Kidney epithelial cell (primary cell): ENCODE measurements at regions not wholly inside any gene's neighbourhood (a gene's known extent, or its start where the extent isn't known, plus 50 kb on each side); places are given as distances from the start of the nearest gene placed in this dataset.

Experiments used
- DNase-seq: peaks from one replicate; pipeline ENCODE4 v3.0.0-alpha.2; 2010; ENCODE audit warnings: low read depth
- H3K27me3 ChIP-seq: 2 replicates; pipeline ENCODE4 v1.6.0; 2011; ENCODE audit warnings: low read length; ENCODE audit not compliant: control insufficient read depth, insufficient read depth
- H3K36me3 ChIP-seq: 2 replicates; pipeline ENCODE4 v1.5.1; 2011; ENCODE audit warnings: low read length; ENCODE audit not compliant: control insufficient read depth, insufficient read depth
- H3K4me3 ChIP-seq: 2 replicates; pipeline ENCODE4 v1.5.1; 2011; ENCODE audit warnings: low read depth, mild to moderate bottlenecking, control low read depth, low read length
- TF ChIP-seq, protein P1 (sequence below): IDR thresholded peaks from 2 replicates; pipeline ENCODE4 v1.5.1; 2011; ENCODE audit warnings: mild to moderate bottlenecking, moderate library complexity, low read length, control low read depth, inconsistent platforms; ENCODE audit not compliant: insufficient read depth, poor library complexity, severe bottlenecking

DNA sequence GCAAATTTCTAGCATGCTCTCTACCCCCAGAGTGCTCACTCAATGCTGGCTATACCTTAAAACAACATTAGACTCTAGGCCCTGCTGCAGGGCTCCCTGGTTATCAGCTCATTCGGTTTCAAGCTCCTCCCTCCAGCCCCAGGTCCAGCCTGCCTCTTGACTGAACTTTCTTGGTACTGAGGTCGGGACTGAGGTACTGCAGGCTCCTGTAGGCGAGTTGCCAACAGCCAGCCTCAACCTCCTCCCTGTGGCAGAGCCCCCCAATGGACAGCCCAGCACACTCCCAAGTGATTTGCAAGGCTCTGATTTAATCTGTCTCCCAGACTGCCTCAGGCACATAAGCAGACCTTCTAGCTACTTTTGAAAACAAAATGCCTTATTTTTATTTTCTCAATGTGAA, 73.6 kb upstream of the EIF3M start:
- H3K4me3 ChIP-seq = no peak overlapping the region
- H3K36me3 ChIP-seq = no peaks in the 10 kb centered on the region
- H3K27me3 ChIP-seq = no peaks in the 10 kb centered on the region
- no peak for DNase-seq
- TF ChIP-seq, protein P1, sequence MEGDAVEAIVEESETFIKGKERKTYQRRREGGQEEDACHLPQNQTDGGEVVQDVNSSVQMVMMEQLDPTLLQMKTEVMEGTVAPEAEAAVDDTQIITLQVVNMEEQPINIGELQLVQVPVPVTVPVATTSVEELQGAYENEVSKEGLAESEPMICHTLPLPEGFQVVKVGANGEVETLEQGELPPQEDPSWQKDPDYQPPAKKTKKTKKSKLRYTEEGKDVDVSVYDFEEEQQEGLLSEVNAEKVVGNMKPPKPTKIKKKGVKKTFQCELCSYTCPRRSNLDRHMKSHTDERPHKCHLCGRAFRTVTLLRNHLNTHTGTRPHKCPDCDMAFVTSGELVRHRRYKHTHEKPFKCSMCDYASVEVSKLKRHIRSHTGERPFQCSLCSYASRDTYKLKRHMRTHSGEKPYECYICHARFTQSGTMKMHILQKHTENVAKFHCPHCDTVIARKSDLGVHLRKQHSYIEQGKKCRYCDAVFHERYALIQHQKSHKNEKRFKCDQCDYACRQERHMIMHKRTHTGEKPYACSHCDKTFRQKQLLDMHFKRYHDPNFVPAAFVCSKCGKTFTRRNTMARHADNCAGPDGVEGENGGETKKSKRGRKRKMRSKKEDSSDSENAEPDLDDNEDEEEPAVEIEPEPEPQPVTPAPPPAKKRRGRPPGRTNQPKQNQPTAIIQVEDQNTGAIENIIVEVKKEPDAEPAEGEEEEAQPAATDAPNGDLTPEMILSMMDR = no peak

DNA sequence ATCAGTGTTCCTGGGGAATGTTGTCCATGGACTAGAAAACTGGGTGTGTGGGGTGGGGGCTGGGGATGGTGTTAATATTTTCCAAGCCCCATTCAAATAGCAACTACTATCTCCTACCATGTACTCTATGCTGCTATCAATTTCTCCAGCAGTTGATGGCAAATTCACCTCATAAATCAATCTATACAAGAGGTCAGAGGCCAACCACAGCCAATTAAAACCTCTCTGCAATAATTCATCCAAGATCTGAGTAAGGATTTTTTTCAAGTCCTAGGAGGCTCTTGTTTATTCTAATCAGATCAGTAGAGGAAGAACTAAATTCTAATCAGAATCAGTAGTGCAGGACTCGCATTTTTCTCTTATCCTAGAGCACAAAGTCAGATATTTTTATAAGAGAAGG, 73.4 kb upstream of the WT1 start:
- TF ChIP-seq, protein P1 = no peak
- Histone ChIP-seq H3K36me3 (no peaks in the 10 kb centered on the region), H3K4me3 (no peak overlapping the region), H3K27me3 (no peaks in the 10 kb centered on the region)
- no peak for DNase-seq

DNA sequence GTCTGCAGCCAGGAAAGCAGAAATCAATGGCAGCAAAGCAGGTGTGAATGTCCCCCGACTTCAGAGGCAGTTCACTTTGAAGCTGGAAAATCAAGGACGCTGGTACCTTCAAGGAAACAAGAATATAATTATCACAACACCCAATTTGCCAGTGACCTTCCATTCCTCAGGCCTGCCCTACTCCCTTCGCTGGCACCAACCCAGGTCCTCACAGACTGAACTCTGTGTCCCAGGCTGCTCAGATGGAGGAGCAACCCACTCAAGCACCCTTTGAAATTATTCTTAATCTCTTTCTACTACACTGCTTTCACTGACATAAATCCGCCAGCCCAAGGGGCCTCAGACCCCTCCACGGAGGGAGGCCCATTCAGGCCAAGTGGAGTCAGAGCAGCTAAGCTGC, 64.7 kb upstream of the WT1 start:
- Histone ChIP-seq H3K4me3 (no peak overlapping the region), H3K36me3 (no peaks in the 10 kb centered on the region), H3K27me3 (no peaks in the 10 kb centered on the region)
- TF ChIP-seq, protein P1 = no peak
- no peak for DNase-seq

DNA sequence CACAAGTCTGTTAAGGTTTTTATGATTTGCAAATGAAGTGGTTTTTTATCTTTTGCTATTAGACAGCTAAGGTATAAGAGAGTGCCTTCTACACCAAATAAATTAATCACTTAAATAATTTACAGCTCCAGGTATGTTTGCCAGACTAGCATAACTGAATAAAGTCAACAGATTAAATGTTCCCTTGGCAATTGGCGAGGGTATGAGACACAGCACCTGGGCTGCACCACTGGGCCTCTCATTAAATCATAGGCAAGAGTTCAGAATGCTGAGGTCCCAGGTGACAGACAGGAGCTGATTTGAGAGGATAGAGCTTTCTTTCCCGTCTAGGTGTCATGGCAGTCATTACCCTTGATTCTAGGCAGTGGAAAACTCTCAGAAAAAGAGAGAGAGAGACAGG, 62.6 kb upstream of the WT1 start:
- no peak for DNase-seq

DNA sequence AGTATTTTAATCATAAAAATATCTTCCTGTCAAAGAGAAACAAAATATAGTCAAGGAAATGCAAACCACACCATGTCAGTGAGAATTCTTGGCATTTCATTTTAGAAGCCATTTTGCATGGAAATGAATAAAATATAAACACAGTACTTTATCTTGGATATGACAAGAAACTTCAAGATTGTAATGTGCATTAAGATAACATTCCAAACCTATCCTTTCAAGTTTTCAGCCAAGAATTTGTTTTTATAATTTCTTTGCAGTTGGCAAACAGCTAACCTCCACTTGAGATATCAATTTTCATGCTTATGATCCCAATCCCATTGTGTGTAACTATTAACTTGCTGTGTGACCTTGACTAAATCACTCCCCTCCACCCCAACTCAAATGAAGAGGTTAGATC, 59.3 kb upstream of the WT1 start:
- TF ChIP-seq, protein P1 = no peak
- DNase-seq = no peak

More for the DNA sequence above, 62.6 kb upstream of the WT1 start:
- no peaks in the 10 kb centered on the region for H3K36me3 ChIP-seq
- no peak overlapping the region for H3K4me3 ChIP-seq
- H3K27me3 ChIP-seq = no peaks in the 10 kb centered on the region
- TF ChIP-seq, protein P1 = no peak

DNA sequence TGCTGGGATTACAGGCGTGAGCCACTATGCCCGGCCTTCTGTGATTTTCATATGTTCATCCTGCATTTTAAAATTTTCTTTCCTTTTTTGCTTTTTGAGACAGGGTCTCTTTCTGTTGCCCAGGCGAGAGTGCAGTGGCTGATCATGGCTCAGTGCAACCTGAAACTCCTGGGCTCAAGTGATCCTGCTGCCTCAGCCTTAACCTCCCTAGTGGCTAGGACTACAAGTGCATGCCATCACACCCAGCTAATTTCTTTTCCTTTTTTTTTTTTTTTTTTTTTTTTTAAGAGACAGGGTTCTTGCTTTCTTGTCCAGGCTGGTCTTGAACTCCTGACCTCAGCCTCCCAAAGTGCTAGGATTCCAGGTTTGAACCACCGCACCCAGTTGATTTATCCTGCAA, 54.1 kb upstream of the WT1 start:
- no peaks in the 10 kb centered on the region for H3K36me3 ChIP-seq
- TF ChIP-seq, protein P1 = no peak
- H3K4me3 ChIP-seq = no peak overlapping the region
- H3K27me3 ChIP-seq = no peaks in the 10 kb centered on the region
- DNase-seq = no peak

More for the DNA sequence above, 59.3 kb upstream of the WT1 start:
- no peaks in the 10 kb centered on the region for H3K27me3 ChIP-seq
- no peak overlapping the region for H3K4me3 ChIP-seq
- no peaks in the 10 kb centered on the region for H3K36me3 ChIP-seq
